Gastrocnemius medialis (tissue), 4 donors: ENCODE measurements at regions not wholly inside any gene's neighbourhood (a gene's known extent, or its start where the extent isn't known, plus 50 kb on each side); places are given as distances from the start of the nearest gene placed in this dataset.

Experiments used
- ATAC-seq, 2 donors: fragments of 150-250 bp; one replicate each; pipeline ENCODE4 v1.9.1; 2016
- DNase-seq, 2 donors: peaks; one replicate each; pipeline ENCODE4 v3.0.0-alpha.2; 2019
- H3K27ac ChIP-seq, 4 donors: fragments of 200-600 bp; sonication (generic); 1 replicate in 1 of 4; 2 replicates in 3 of 4; pipeline ENCODE4 v1.5.1; 2016 to 2018; ENCODE audit warnings: mild to moderate bottlenecking in 2 of 4, moderate library complexity in 1 of 4
- H3K27me3 ChIP-seq, 3 donors: fragments of 200-600 bp; sonication (generic) in 2 of 3; 1 replicate in 1 of 3; 2 replicates in 2 of 3; pipeline versions ENCODE4 v1.5.1 to v1.6.0; 2016 to 2019; ENCODE audit warnings: mild to moderate bottlenecking in 1 of 3, moderate library complexity in 1 of 3
- H3K36me3 ChIP-seq, 2 donors: fragments of 200-600 bp; sonication (generic) in 1 of 2; one replicate each; pipeline ENCODE4 v1.5.1; 2017 to 2018
- H3K4me1 ChIP-seq, 2 donors: fragments of 200-600 bp; sonication (generic) in 1 of 2; one replicate each; pipeline ENCODE4 v1.5.1; 2016 to 2017; ENCODE audit warnings: mild to moderate bottlenecking in 2 of 2
- H3K4me3 ChIP-seq, 4 donors: fragments of 200-600 bp; sonication (generic) in 3 of 4; 1 replicate in 1 of 4; 2 replicates in 3 of 4; pipeline ENCODE4 v1.5.1; 2016 to 2019; ENCODE audit warnings: mild to moderate bottlenecking in 2 of 4
- H3K9me3 ChIP-seq, 3 donors: fragments of 200-600 bp; sonication (generic) in 2 of 3; 1 replicate in 1 of 3; 2 replicates in 2 of 3; pipeline ENCODE4 v1.5.1; 2016 to 2019
- CTCF ChIP-seq, 5 experiments: fragments of 450-650 bp in 3 of 5; fragments of 200-600 bp in 2 of 5; sonication (generic) in 2 of 5; IDR thresholded peaks in 4 of 5; conservative IDR thresholded peaks in 1 of 5; 1 replicate in 4 of 5; 2 replicates in 1 of 5; pipeline ENCODE4 v1.5.1; 2016 to 2019; ENCODE audit warnings: antibody characterized with exemption in 5 of 5, mild to moderate bottlenecking in 3 of 5, moderate library complexity in 3 of 5
- POLR2A ChIP-seq, 2 donors: fragments of 450-650 bp; IDR thresholded peaks; one replicate each; pipeline ENCODE4 v1.6.1; 2017; ENCODE audit warnings: antibody characterized with exemption in 2 of 2, mild to moderate bottlenecking in 2 of 2, moderate library complexity in 2 of 2
- in situ Hi-C, 4 donors: fragments of 200-750 bp; cut with MboI; loops; one replicate each; pipeline versions ENCODE4 v1.15.0 to v1.8.0; 2017; ENCODE audit warnings: low sequenced_read_pairs in 4 of 4
- intact Hi-C: fragments of 100-400 bp; cut with DNase I; formaldehyde crosslinking; loops from one replicate; pipeline ENCODE4 v1.15.1; 2023; ENCODE audit warnings: low total_unique reads

GRCh38 chr14:38716926-38717325 is 386.1 kb downstream of the SEC23A start:
- ATAC-seq (peak; percentile 44 to 62), DNase-seq (no peak)
- peaks cover 5% of the 10 kb centered on the region in 2 donors for H3K4me1 ChIP-seq
- no peaks in the 10 kb centered on the region for H3K9me3 ChIP-seq
- in situ Hi-C loops (loop anchor here in 1 of 4 donors (25.0 kb wide), 1 partner anchor 145 kb away; no protein-coding TSS in a partner anchor), intact Hi-C loops (no loop called here)
- H3K27me3 ChIP-seq: no peaks in the 10 kb centered on the region
- peak overlapping the region in 1 of 4 donors; percentile 1 for H3K27ac ChIP-seq
- no peak overlapping the region for H3K4me3 ChIP-seq
- H3K36me3 ChIP-seq: no peaks in the 10 kb centered on the region
- TF ChIP-seq CTCF (IDR thresholded peaks at IDR 0.05 in 4 of 5, conservative IDR thresholded peaks at IDR 0.05 in 1 of 5): no peak

- no peak for TF ChIP-seq CTCF (IDR thresholded peaks at IDR 0.05 in 4 of 5, conservative IDR thresholded peaks at IDR 0.05 in 1 of 5)
- no peak for TF ChIP-seq POLR2A (IDR thresholded peaks at IDR 0.05)
- intact Hi-C loops (no loop called here), in situ Hi-C loops (loop anchor here in 1 of 4 donors (25.0 kb wide), 1 partner anchor 151 kb away; no protein-coding TSS in a partner anchor)
- H3K4me1 ChIP-seq: no peaks in the 10 kb centered on the region
- no peaks in the 10 kb centered on the region for H3K9me3 ChIP-seq
- H3K4me3 ChIP-seq: no peak overlapping the region
- no peak for ATAC-seq
- H3K27ac ChIP-seq: no peak overlapping the region
- H3K36me3 ChIP-seq: no peaks in the 10 kb centered on the region
- H3K27me3 ChIP-seq: no peaks in the 10 kb centered on the region
- no peak for DNase-seq
Observed at GRCh38 chr14:38710881-38711280, 392.2 kb downstream of the SEC23A start.

- in situ Hi-C loops (loop anchor here in 1 of 4 donors (25.0 kb wide), 1 partner anchor 152 kb away; no protein-coding TSS in a partner anchor), intact Hi-C loops (no loop called here)
- DNase-seq: no peak
- ATAC-seq: no peak
- Histone ChIP-seq H3K4me1 (no peaks in the 10 kb centered on the region), H3K36me3 (no peaks in the 10 kb centered on the region), H3K9me3 (no peaks in the 10 kb centered on the region), H3K27ac (no peak overlapping the region), H3K4me3 (no peak overlapping the region), H3K27me3 (no peaks in the 10 kb centered on the region)
- TF ChIP-seq POLR2A (IDR thresholded peaks at IDR 0.05): no peak
- TF ChIP-seq CTCF (IDR thresholded peaks at IDR 0.05 in 4 of 5, conservative IDR thresholded peaks at IDR 0.05 in 1 of 5): no peak
Observed at GRCh38 chr14:38710196-38710595, 392.8 kb downstream of the SEC23A start.

- Histone ChIP-seq H3K4me3 (no peak overlapping the region), H3K27me3 (no peaks in the 10 kb centered on the region), H3K4me1 (no peaks in the 10 kb centered on the region), H3K9me3 (no peaks in the 10 kb centered on the region), H3K27ac (no peak overlapping the region), H3K36me3 (no peaks in the 10 kb centered on the region)
- no peak for ATAC-seq
- no peak for TF ChIP-seq POLR2A (IDR thresholded peaks at IDR 0.05)
- TF ChIP-seq CTCF (IDR thresholded peaks at IDR 0.05 in 4 of 5, conservative IDR thresholded peaks at IDR 0.05 in 1 of 5): no peak
- no peak for DNase-seq
- in situ Hi-C loops: loop anchor here in 1 of 4 donors (25.0 kb wide), 1 partner anchor 157 kb away; no protein-coding TSS in a partner anchor
- intact Hi-C loops: no loop called here
Observed at GRCh38 chr14:38705220-38705619, 397.8 kb downstream of the SEC23A start.

GRCh38 chr14:38704220-38704619 is 398.8 kb downstream of the SEC23A start:
- Histone ChIP-seq H3K4me3 (no peak overlapping the region), H3K27me3 (no peaks in the 10 kb centered on the region), H3K4me1 (no peaks in the 10 kb centered on the region), H3K36me3 (no peaks in the 10 kb centered on the region), H3K27ac (no peak overlapping the region), H3K9me3 (no peaks in the 10 kb centered on the region)
- ATAC-seq: no peak
- no peak for DNase-seq
- intact Hi-C loops: no loop called here
- TF ChIP-seq POLR2A (IDR thresholded peaks at IDR 0.05) (no peak), CTCF (IDR thresholded peaks at IDR 0.05 in 4 of 5, conservative IDR thresholded peaks at IDR 0.05 in 1 of 5) (no peak)
- in situ Hi-C loops: loop anchor here in 1 of 4 donors (25.0 kb wide), 1 partner anchor 158 kb away; no protein-coding TSS in a partner anchor
